Sciatic nerve (tissue), 2 donors: ENCODE measurements at regions not wholly inside any gene's neighbourhood (a gene's known extent, or its start where the extent isn't known, plus 50 kb on each side); places are given as distances from the start of the nearest gene placed in this dataset.

Source experiments
- ATAC-seq: fragments of 200-7000 bp; cut with Tn5 transposase; one replicate; pipeline ENCODE4 v1.9.1; 2020; ENCODE audit warnings: mild to moderate bottlenecking, moderate library complexity
- DNase-seq: peaks from one replicate; pipeline ENCODE4 v3.0.0-alpha.2; 2020; ENCODE audit warnings: low spot score
- intact Hi-C: fragments of 100-400 bp; cut with DNase I; formaldehyde crosslinking; loops from one replicate; pipeline ENCODE4 v1.14.2; 2022
- donor health status: DM: no; HTN: no; CAD: no.
- donor health status: DM: no; HTN: no; CAD: no.

- no peak for ATAC-seq
- DNase-seq = no peak
- intact Hi-C loops = no loop called here
Observed at GRCh38 chr4:163582703-163583102, 88.2 kb downstream of the TMA16 start.

GRCh38 chr4:163587867-163588266 lies 93.4 kb downstream of the TMA16 start:
- intact Hi-C loops = no loop called here

GRCh38 chr4:163588532-163588931 lies 94.0 kb downstream of the TMA16 start:
- intact Hi-C loops = no loop called here
- ATAC-seq = no peak
- DNase-seq = no peak

More at GRCh38 chr4:163587867-163588266, 93.4 kb downstream of the TMA16 start:
- ATAC-seq (no peak), DNase-seq (no peak)

GRCh38 chr4:163590103-163590502 lies 95.6 kb downstream of the TMA16 start:
- intact Hi-C loops = no loop called here
- ATAC-seq = no peak
- DNase-seq = no peak

- ATAC-seq (no peak), DNase-seq (no peak)
- intact Hi-C loops = no loop called here
Observed at GRCh38 chr4:163590619-163591264, 96.3 kb downstream of the TMA16 start.

GRCh38 chr4:163591614-163592020 lies 97.1 kb downstream of the TMA16 start:
- intact Hi-C loops = no loop called here
- DNase-seq (no peak), ATAC-seq (peak; percentile 69)

GRCh38 chr4:163592212-163592611 lies 97.7 kb downstream of the TMA16 start:
- ATAC-seq (no peak), DNase-seq (no peak)
- intact Hi-C loops = no loop called here

GRCh38 chr4:163595580-163595979 lies 101.1 kb downstream of the TMA16 start:
- intact Hi-C loops = no loop called here
- ATAC-seq (no peak), DNase-seq (no peak)

- intact Hi-C loops = no loop called here
- DNase-seq (no peak), ATAC-seq (no peak)
Observed at GRCh38 chr4:163598028-163598427, 103.5 kb downstream of the TMA16 start.

GRCh38 chr4:163598489-163598888 lies 104.0 kb downstream of the TMA16 start:
- no peak for ATAC-seq
- intact Hi-C loops = no loop called here

GRCh38 chr4:163600727-163601126 lies 106.2 kb downstream of the TMA16 start:
- no peak for ATAC-seq
- intact Hi-C loops = no loop called here

More at GRCh38 chr4:163598489-163598888, 104.0 kb downstream of the TMA16 start:
- DNase-seq = no peak

GRCh38 chr4:163603257-163603656 lies 108.8 kb downstream of the TMA16 start:
- no peak for ATAC-seq
- intact Hi-C loops = no loop called here

More at GRCh38 chr4:163600727-163601126, 106.2 kb downstream of the TMA16 start:
- DNase-seq = no peak

GRCh38 chr4:163606896-163607691 lies 112.6 kb downstream of the TMA16 start:
- DNase-seq = no peak
- intact Hi-C loops = no loop called here
- ATAC-seq = peak; percentile 50

More at GRCh38 chr4:163603257-163603656, 108.8 kb downstream of the TMA16 start:
- DNase-seq = no peak

- intact Hi-C loops = no loop called here
- DNase-seq = no peak
- no peak for ATAC-seq
Observed at GRCh38 chr4:163609019-163609418, 114.5 kb downstream of the TMA16 start.

- intact Hi-C loops = no loop called here
- no peak for DNase-seq
- peak; percentile 51 for ATAC-seq
Observed at GRCh38 chr4:163610648-163611047, 116.2 kb downstream of the TMA16 start.

- no peak for DNase-seq
- ATAC-seq = peak; percentile 63
- intact Hi-C loops = no loop called here
Observed at GRCh38 chr4:163611182-163611581, 116.7 kb downstream of the TMA16 start.

- intact Hi-C loops = no loop called here
- ATAC-seq = no peak
- DNase-seq = no peak
Observed at GRCh38 chr4:163611784-163612445, 117.4 kb downstream of the TMA16 start.

- DNase-seq (no peak), ATAC-seq (peak; percentile 41)
- intact Hi-C loops = no loop called here
Observed at GRCh38 chr4:163612762-163613161, 118.3 kb downstream of the TMA16 start.

GRCh38 chr4:163613383-163613782 lies 118.9 kb downstream of the TMA16 start:
- peak; percentile 50 for ATAC-seq
- intact Hi-C loops = no loop called here
- no peak for DNase-seq

GRCh38 chr4:163614866-163615265 lies 120.4 kb downstream of the TMA16 start:
- DNase-seq = no peak
- intact Hi-C loops = no loop called here
- no peak for ATAC-seq
